CD14-positive monocyte (primary cell): ENCODE measurements at regions not wholly inside any gene's neighbourhood (a gene's known extent, or its start where the extent isn't known, plus 50 kb on each side); places are given as distances from the start of the nearest gene placed in this dataset.

Source experiments
- DNase-seq, 3 donors: peaks; one replicate each; pipeline ENCODE4 v3.0.0-alpha.2; 2011 to 2022
- H2AFZ ChIP-seq: 2 replicates; pipeline ENCODE4 v1.6.0; 2012; ENCODE audit warnings: mild to moderate bottlenecking, low read depth, low read length, inconsistent platforms; ENCODE audit not compliant: insufficient read depth, poor library complexity, severe bottlenecking
- H3K27ac ChIP-seq, 2 donors: 1 replicate in 1 of 2; 2 replicates in 1 of 2; pipeline ENCODE4 v1.5.1; 2012 to 2013; ENCODE audit warnings: low read length in 2 of 2, control low read depth in 1 of 2, inconsistent platforms in 1 of 2, low read depth in 1 of 2, mild to moderate bottlenecking in 1 of 2
- H3K27me3 ChIP-seq, 2 donors: one replicate each; pipeline versions ENCODE4 v1.6.0 to v1.6.1; 2011 to 2013; ENCODE audit warnings: low read length in 2 of 2; ENCODE audit not compliant: control insufficient read depth in 2 of 2, insufficient read depth in 2 of 2
- H3K36me3 ChIP-seq, 2 donors: replicated peaks in 1 of 2; 1 replicate in 1 of 2; 2 replicates in 1 of 2; pipeline versions ENCODE4 v1.5.1 to v1.6.1; 2012 to 2013; ENCODE audit warnings: low read length in 2 of 2, control low read depth in 1 of 2, inconsistent platforms in 1 of 2, mild to moderate bottlenecking in 1 of 2; ENCODE audit not compliant: insufficient read depth in 2 of 2, control insufficient read depth in 1 of 2
- H3K4me1 ChIP-seq, 2 donors: 1 replicate in 1 of 2; 2 replicates in 1 of 2; pipeline versions ENCODE4 v1.5.1 to v1.6.1; 2012 to 2013; ENCODE audit warnings: low read length in 2 of 2, control low read depth in 1 of 2, inconsistent platforms in 1 of 2, mild to moderate bottlenecking in 1 of 2, moderate library complexity in 1 of 2; ENCODE audit not compliant: insufficient read depth in 2 of 2, control insufficient read depth in 1 of 2
- H3K4me2 ChIP-seq: replicated peaks from 2 replicates; pipeline ENCODE3; 2012; ENCODE audit warnings: low read length, moderate library complexity, mild to moderate bottlenecking; ENCODE audit not compliant: poor library complexity, severe bottlenecking; ENCODE audit errors: extremely low read depth
- H3K4me3 ChIP-seq, 3 experiments: fragments of 200-600 bp in 1 of 3; sonication (generic) in 1 of 3; replicated peaks in 1 of 3; 1 replicate in 2 of 3; 2 replicates in 1 of 3; pipeline ENCODE4 v1.5.1; 2011 to 2013; ENCODE audit warnings: low read length in 3 of 3, mild to moderate bottlenecking in 3 of 3, control low read depth in 2 of 3, low read depth in 2 of 3, inconsistent platforms in 1 of 3, moderate library complexity in 1 of 3
- H3K79me2 ChIP-seq: 2 replicates; pipeline ENCODE4 v1.6.0; 2012; ENCODE audit warnings: mild to moderate bottlenecking, control low read depth, inconsistent platforms, low read length, moderate library complexity; ENCODE audit not compliant: insufficient read depth
- H3K9ac ChIP-seq: 2 replicates; pipeline ENCODE4 v1.6.0; 2017; ENCODE audit warnings: low read length, mild to moderate bottlenecking; ENCODE audit not compliant: insufficient read depth, poor library complexity, severe bottlenecking
- H3K9me3 ChIP-seq, 2 donors: replicated peaks in 1 of 2; 1 replicate in 1 of 2; 2 replicates in 1 of 2; pipeline versions ENCODE4 v1.5.1 to v1.6.1; 2012 to 2013; ENCODE audit warnings: low read length in 2 of 2, control low read depth in 1 of 2; ENCODE audit not compliant: control insufficient read depth in 1 of 2, insufficient read depth in 1 of 2
- H4K20me1 ChIP-seq: 2 replicates; pipeline ENCODE4 v1.6.0; 2012; ENCODE audit warnings: mild to moderate bottlenecking, low read length, control low read depth, moderate library complexity; ENCODE audit not compliant: insufficient read depth
- H3K27ac Mint-ChIP-seq, 7 donors: one replicate each; pipeline ENCODE4 v1.8.0; 2020; ENCODE audit warnings: mild to moderate bottlenecking in 7 of 7, mixed read lengths in 7 of 7, moderate library complexity in 6 of 7, inconsistent platforms in 2 of 7
- H3K27me3 Mint-ChIP-seq, 3 donors: one replicate each; pipeline ENCODE4 v1.8.0; 2021 to 2022; ENCODE audit warnings: low read depth in 3 of 3, mild to moderate bottlenecking in 3 of 3, mixed read lengths in 3 of 3, moderate library complexity in 3 of 3, inconsistent platforms in 1 of 3
- H3K36me3 Mint-ChIP-seq, 2 donors: one replicate each; pipeline ENCODE4 v1.8.0; 2020; ENCODE audit warnings: mixed read lengths in 2 of 2, inconsistent platforms in 1 of 2, mild to moderate bottlenecking in 1 of 2
- H3K4me1 Mint-ChIP-seq: one replicate; pipeline ENCODE4 v1.8.0; 2020; ENCODE audit warnings: mild to moderate bottlenecking, mixed read lengths
- H3K4me3 Mint-ChIP-seq, 2 donors: one replicate each; pipeline ENCODE4 v1.8.0; 2020; ENCODE audit warnings: mild to moderate bottlenecking in 2 of 2, mixed read lengths in 2 of 2, moderate library complexity in 1 of 2
- H3K9me3 Mint-ChIP-seq, 7 donors: one replicate each; pipeline ENCODE4 v1.8.0; 2020 to 2022; ENCODE audit warnings: mixed read lengths in 7 of 7, mild to moderate bottlenecking in 6 of 7, moderate library complexity in 6 of 7, inconsistent platforms in 2 of 7
- WGBS: methylation state at CpG from one replicate; pipeline ENCODE4 v1.1.5; 2013; ENCODE audit warnings: missing lambda C conversion rate; ENCODE audit not compliant: insufficient coverage; 5-methylcytosine and 5-hydroxymethylcytosine counted together
- intact Hi-C, 2 donors: fragments of 100-400 bp; cut with micrococcal nuclease; formaldehyde crosslinking; loops; one replicate each; pipeline versions ENCODE4 v1.15.0 to v1.15.1; 2023
- TF ChIP-seq, protein P1 (sequence below): fragments of 200-600 bp; IDR thresholded peaks from one replicate; pipeline ENCODE4 v1.8.0; 2022; ENCODE audit warnings: antibody characterized with exemption, mild to moderate bottlenecking

DNA sequence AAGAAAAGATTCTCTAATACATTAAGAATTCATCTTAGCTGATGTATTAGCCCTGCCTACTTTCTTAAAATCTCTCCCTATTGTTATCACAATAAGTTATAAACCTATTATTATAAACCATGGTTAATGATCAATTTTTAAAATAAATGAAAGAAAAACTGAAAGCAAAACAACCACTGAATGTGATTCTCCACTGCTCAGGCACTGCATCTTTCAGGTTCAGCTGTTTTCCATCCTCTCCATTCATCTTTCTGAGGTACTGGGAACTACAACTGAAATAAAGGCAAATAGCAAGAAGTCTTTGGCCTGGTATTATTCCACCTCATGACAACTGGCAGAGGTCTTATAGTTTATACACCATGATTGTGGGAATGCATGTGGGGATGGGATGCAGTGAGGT lies 798.9 kb upstream of the AADAT start:
- no peaks in the 10 kb centered on the region for H3K27me3 ChIP-seq
- H2AFZ ChIP-seq = no peak overlapping the region
- TF ChIP-seq, protein P1, sequence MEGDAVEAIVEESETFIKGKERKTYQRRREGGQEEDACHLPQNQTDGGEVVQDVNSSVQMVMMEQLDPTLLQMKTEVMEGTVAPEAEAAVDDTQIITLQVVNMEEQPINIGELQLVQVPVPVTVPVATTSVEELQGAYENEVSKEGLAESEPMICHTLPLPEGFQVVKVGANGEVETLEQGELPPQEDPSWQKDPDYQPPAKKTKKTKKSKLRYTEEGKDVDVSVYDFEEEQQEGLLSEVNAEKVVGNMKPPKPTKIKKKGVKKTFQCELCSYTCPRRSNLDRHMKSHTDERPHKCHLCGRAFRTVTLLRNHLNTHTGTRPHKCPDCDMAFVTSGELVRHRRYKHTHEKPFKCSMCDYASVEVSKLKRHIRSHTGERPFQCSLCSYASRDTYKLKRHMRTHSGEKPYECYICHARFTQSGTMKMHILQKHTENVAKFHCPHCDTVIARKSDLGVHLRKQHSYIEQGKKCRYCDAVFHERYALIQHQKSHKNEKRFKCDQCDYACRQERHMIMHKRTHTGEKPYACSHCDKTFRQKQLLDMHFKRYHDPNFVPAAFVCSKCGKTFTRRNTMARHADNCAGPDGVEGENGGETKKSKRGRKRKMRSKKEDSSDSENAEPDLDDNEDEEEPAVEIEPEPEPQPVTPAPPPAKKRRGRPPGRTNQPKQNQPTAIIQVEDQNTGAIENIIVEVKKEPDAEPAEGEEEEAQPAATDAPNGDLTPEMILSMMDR = no peak
- no peaks in the 10 kb centered on the region for H3K4me1 ChIP-seq
- peaks cover 0 to 7% of the 10 kb centered on the region in 2 donors for H3K9me3 ChIP-seq
- peaks cover 0 to 8% (median 4%) of the 10 kb centered on the region in 7 donors for H3K9me3 Mint-ChIP-seq
- no peaks in the 10 kb centered on the region for H4K20me1 ChIP-seq
- H3K4me3 Mint-ChIP-seq = no peak overlapping the region
- H3K36me3 ChIP-seq = no peaks in the 10 kb centered on the region
- H3K27ac Mint-ChIP-seq = no peak overlapping the region
- no peaks in the 10 kb centered on the region for H3K27me3 Mint-ChIP-seq
- H3K4me1 Mint-ChIP-seq = no peaks in the 10 kb centered on the region
- no peaks in the 10 kb centered on the region for H3K79me2 ChIP-seq
- intact Hi-C loops = no loop called here
- no peak for DNase-seq
- H3K9ac ChIP-seq = no peak overlapping the region
- no peak overlapping the region for H3K27ac ChIP-seq
- no peaks in the 10 kb centered on the region for H3K36me3 Mint-ChIP-seq
- H3K4me3 ChIP-seq = no peak overlapping the region
- H3K4me2 ChIP-seq = no peak overlapping the region

DNA sequence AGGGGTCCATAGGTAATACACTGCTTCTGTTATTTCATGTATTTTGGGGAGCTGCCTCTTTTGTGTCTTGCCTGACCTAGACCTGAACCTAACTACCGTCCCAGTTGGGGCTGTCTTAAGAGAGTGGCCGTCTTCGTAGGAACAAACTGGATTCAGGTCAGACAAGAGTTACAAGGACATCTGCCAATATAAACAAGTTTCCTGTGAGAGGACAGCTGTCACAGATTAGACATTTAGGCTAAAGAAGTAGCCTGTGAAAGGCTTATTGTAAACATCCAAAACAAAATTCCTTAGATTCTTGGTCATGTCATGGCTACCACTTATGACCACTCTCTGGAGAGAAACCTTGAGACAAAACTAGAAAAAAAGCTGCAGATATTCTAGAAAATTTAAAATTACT lies 797.6 kb upstream of the AADAT start:
- Mint-ChIP-seq H3K4me3 (no peak overlapping the region), H3K4me1 (no peaks in the 10 kb centered on the region), H3K27ac (no peak overlapping the region), H3K9me3 (peaks cover 0 to 6% (median 1%) of the 10 kb centered on the region in 7 donors), H3K27me3 (no peaks in the 10 kb centered on the region), H3K36me3 (no peaks in the 10 kb centered on the region)
- Histone ChIP-seq H3K9ac (no peak overlapping the region), H3K36me3 (no peaks in the 10 kb centered on the region), H4K20me1 (no peaks in the 10 kb centered on the region), H3K4me2 (no peak overlapping the region), H3K4me3 (no peak overlapping the region), H3K27ac (no peak overlapping the region), H3K79me2 (no peaks in the 10 kb centered on the region), H2AFZ (no peak overlapping the region), H3K9me3 (no peaks in the 10 kb centered on the region), H3K27me3 (no peaks in the 10 kb centered on the region), H3K4me1 (no peaks in the 10 kb centered on the region)
- TF ChIP-seq, protein P1 = no peak
- intact Hi-C loops = no loop called here
- WGBS = 83% methylated on average over 2 of the region's 3 CpGs
- DNase-seq = no peak
